K562 (cell line): ENCODE measurements at regions not wholly inside any gene's neighbourhood (a gene's known extent, or its start where the extent isn't known, plus 50 kb on each side); places are given as distances from the start of the nearest gene placed in this dataset.

Source experiments
- ATAC-seq: fragments of 200-7000 bp; cut with Tn5 transposase; 3 replicates; pipeline ENCODE4 v1.9.1; 2020; ENCODE audit warnings: moderate library complexity
- BruUV-seq: library from RNA; stranded (reverse); fragments of 400-500 nt; replicated peaks from 2 replicates; lab custom pipeline; 2021; lab: Mats Ljungman, UMichigan
- CTCF ChIA-PET: fragments of 300-600 bp; formaldehyde crosslinking; extraction: SDS; loops from one replicate; lab custom pipeline; 2021; ENCODE audit warnings: low intra/inter-chr PET ratio; lab: Yijun Ruan, JAX
- POLR2A ChIA-PET: fragments of 300-600, 350-650 bp; sonication (Branson Sonifier 250); formaldehyde crosslinking; extraction: SDS; loops from one replicate; lab custom pipeline; 2021; ENCODE audit warnings: antibody characterized with exemption, inconsistent platforms; lab: Yijun Ruan, JAX
- DNase-seq, 4 experiments: peaks; one replicate each; pipeline versions ENCODE4 v3.0.0 to v3.0.0-alpha.2; 2011 to 2018; ENCODE audit warnings: low spot score in 3 of 4, mixed read lengths in 3 of 4; ENCODE audit errors: extremely low read depth in 1 of 4
- FAIRE-seq: peaks from 2 replicates; lab custom pipeline; 2011; peaks lifted over from hg19 to GRCh38; lab: Jason Lieb, UNC
- H2AFZ ChIP-seq: 2 replicates; pipeline ENCODE4 v1.6.0; 2011; ENCODE audit warnings: low read depth, low read length, control low read depth, inconsistent platforms
- H3K27ac ChIP-seq: fragments of 200-600 bp; 3 replicates; pipeline ENCODE4 v1.8.0; 2011; ENCODE audit warnings: low read depth, mild to moderate bottlenecking, control low read depth, inconsistent platforms, low read length, moderate library complexity, mixed read lengths; ENCODE audit errors: extremely low read depth
- H3K27me3 ChIP-seq, 2 experiments: fragments of 300-600 bp in 1 of 2; 2 replicates in 1 of 2; 3 replicates in 1 of 2; pipeline versions ENCODE4 v1.6.0 to v1.8.0; 2011; ENCODE audit warnings: inconsistent platforms in 2 of 2, low read length in 2 of 2, mild to moderate bottlenecking in 1 of 2, mixed read lengths in 1 of 2, moderate library complexity in 1 of 2; ENCODE audit not compliant: control insufficient read depth in 2 of 2, insufficient read depth in 2 of 2
- H3K36me3 ChIP-seq: fragments of 300-600 bp; 3 replicates; pipeline ENCODE4 v1.8.0; 2011; ENCODE audit warnings: mild to moderate bottlenecking, low read length, inconsistent platforms; ENCODE audit not compliant: control insufficient read depth, insufficient read depth
- H3K4me1 ChIP-seq, 2 experiments: fragments of 200-600 bp in 1 of 2; replicated peaks in 1 of 2; 2 replicates in 1 of 2; 3 replicates in 1 of 2; pipeline versions ENCODE4 v1.5.1 to v1.8.0; 2011; ENCODE audit warnings: inconsistent platforms in 2 of 2, low read length in 2 of 2, mild to moderate bottlenecking in 1 of 2, mixed read lengths in 1 of 2, moderate library complexity in 1 of 2; ENCODE audit not compliant: control insufficient read depth in 2 of 2, insufficient read depth in 2 of 2
- H3K4me2 ChIP-seq: 2 replicates; pipeline ENCODE4 v1.6.1; 2011; ENCODE audit warnings: low read length, control low read depth, inconsistent platforms, mixed read lengths; ENCODE audit not compliant: insufficient read depth
- H3K4me3 ChIP-seq: fragments of 200-600 bp; sonication (generic), shearing (Covaris generic); 2 replicates; pipeline ENCODE4 v1.5.1; 2016; ENCODE audit warnings: control low read depth, inconsistent platforms
- H3K79me2 ChIP-seq: fragments of 200-600 bp; 3 replicates; pipeline ENCODE4 v1.8.0; 2011; ENCODE audit warnings: low read length, inconsistent platforms; ENCODE audit not compliant: control insufficient read depth, insufficient read depth
- H3K9ac ChIP-seq, 2 experiments: 2 replicates each; pipeline versions ENCODE4 v1.6.0 to v1.6.1; 2011; ENCODE audit warnings: low read depth in 2 of 2, low read length in 2 of 2, control low read depth in 1 of 2, inconsistent platforms in 1 of 2, mild to moderate bottlenecking in 1 of 2, mixed read lengths in 1 of 2; ENCODE audit not compliant: insufficient read depth in 1 of 2
- H3K9me1 ChIP-seq: one replicate; pipeline ENCODE4 v1.6.0; 2011; ENCODE audit warnings: inconsistent platforms, mild to moderate bottlenecking, low read length, moderate library complexity; ENCODE audit not compliant: control insufficient read depth, insufficient read depth
- H3K9me3 ChIP-seq: replicated peaks from 2 replicates; pipeline ENCODE4 v1.5.1; 2011; ENCODE audit warnings: low read depth, low read length, inconsistent platforms; ENCODE audit not compliant: control insufficient read depth, insufficient read depth
- H4K20me1 ChIP-seq: replicated peaks from 2 replicates; pipeline ENCODE4 v1.6.1; 2011; ENCODE audit warnings: low read length, inconsistent platforms, mixed read lengths; ENCODE audit not compliant: control insufficient read depth, insufficient read depth
- BRF1 ChIP-seq: IDR thresholded peaks from 3 replicates; pipeline ENCODE4 v1.6.1; 2011; ENCODE audit warnings: borderline replicate concordance, mild to moderate bottlenecking; ENCODE audit not compliant: insufficient read length; ENCODE audit errors: extremely low read depth
- CTCFL ChIP-seq: IDR thresholded peaks from 2 replicates; pipeline ENCODE4 v1.6.1; 2011; ENCODE audit warnings: borderline replicate concordance, low read depth, mild to moderate bottlenecking, moderate library complexity, low read length; ENCODE audit not compliant: insufficient read depth, poor library complexity, severe bottlenecking
- E2F4 ChIP-seq: sonication (generic); formaldehyde crosslinking; IDR thresholded peaks from 2 replicates; pipeline ENCODE4 v1.8.0; 2022; ENCODE audit warnings: mild to moderate bottlenecking, low read depth, missing genetic modification reagents
- HDAC6 ChIP-seq: IDR thresholded peaks from 2 replicates; pipeline ENCODE4 v1.6.1; 2012; ENCODE audit warnings: low read depth, mild to moderate bottlenecking, control low read depth, inconsistent platforms, low read length, moderate library complexity
- MAFF ChIP-seq: IDR thresholded peaks from 2 replicates; pipeline ENCODE4 v1.6.1; 2012; ENCODE audit warnings: low read length, improper control_type of control experiment
- MTF1 ChIP-seq: fragments of 250-450 bp; sonication (Bioruptor Pico); IDR thresholded peaks from 2 replicates; pipeline ENCODE4 v1.9.0; 2021; ENCODE audit warnings: moderate library complexity, mild to moderate bottlenecking, inconsistent platforms, borderline replicate concordance
- MYBL2 ChIP-seq, 2 experiments: fragments of 450-650 bp in 1 of 2; sonication (generic) in 1 of 2; formaldehyde crosslinking in 1 of 2; IDR thresholded peaks; 2 replicates each; pipeline versions ENCODE4 v1.6.1 to v1.8.1; 2017 to 2022; ENCODE audit warnings: borderline replicate concordance in 1 of 2, inconsistent platforms in 1 of 2, low read depth in 1 of 2, mild to moderate bottlenecking in 1 of 2, missing genetic modification reagents in 1 of 2, moderate library complexity in 1 of 2
- THRAP3 ChIP-seq: fragments of 450-650 bp; IDR thresholded peaks from 2 replicates; pipeline ENCODE4 v1.6.1; 2016; ENCODE audit warnings: mild to moderate bottlenecking, inconsistent platforms, borderline replicate concordance
- ZBTB17 ChIP-seq: fragments of 450-650 bp; formaldehyde crosslinking; IDR thresholded peaks from 2 replicates; pipeline ENCODE4 v1.4.0; 2020; ENCODE audit warnings: mild to moderate bottlenecking
- ZNF436 ChIP-seq: fragments of 250-450, 450-650 bp; sonication (Bioruptor Pico); formaldehyde crosslinking; IDR thresholded peaks from 2 replicates; pipeline ENCODE4 v1.7.0; 2020; ENCODE audit warnings: mild to moderate bottlenecking
- ZNF449 ChIP-seq: fragments of 250-450 bp; sonication (Bioruptor Pico); IDR thresholded peaks from 2 replicates; pipeline ENCODE4 v1.8.0; 2022; ENCODE audit warnings: moderate library complexity, mild to moderate bottlenecking, inconsistent platforms
- ZNF518B ChIP-seq: fragments of 250-450 bp; sonication (Bioruptor Pico); IDR thresholded peaks from 2 replicates; pipeline ENCODE4 v1.5.0; 2021; ENCODE audit warnings: mild to moderate bottlenecking, moderate library complexity
- WGBS: fragments of 100-300 bp; shearing (Covaris generic); methylation state at CpG from one replicate; pipeline ENCODE4 v1.1.6; 2016; ENCODE audit warnings: low coverage, mixed read lengths; ENCODE audit not compliant: insufficient coverage; ENCODE audit errors: missing lambda C conversion rate; 5-methylcytosine and 5-hydroxymethylcytosine counted together
- in situ Hi-C: fragments of 300-500 bp; cut with MboI; formaldehyde crosslinking; loops from 4 replicates; pipeline ENCODE4 v1.15.0; 2018; ENCODE audit warnings: inconsistent platforms, mixed read lengths
- intact Hi-C: fragments of 100-400 bp; cut with micrococcal nuclease; formaldehyde crosslinking; loops from 2 replicates; pipeline ENCODE4 v1.14.2; 2022

GRCh38 chr5:118752969-118753368 lies 235.4 kb downstream of the DTWD2 start (continued):
- 0 out of 2 replicates have a peak, but pooled peaks have one; percentile 9 for TF ChIP-seq MAFF

- H3K4me3 ChIP-seq, result no peak overlapping the region
- no peak overlapping the region for H3K27ac ChIP-seq
- FAIRE-seq, result no peak
- intact Hi-C loops (no loop called here), in situ Hi-C loops (no loop called here)
- ChIA-PET POLR2A (no interaction called here), CTCF (no interaction called here)
- 0% methylated on average over 4 of the region's 4 CpGs for WGBS
- H2AFZ ChIP-seq, result no peak overlapping the region
- no peaks in the 10 kb centered on the region for H3K27me3 ChIP-seq
- DNase-seq, result no peak
- H4K20me1 ChIP-seq, result no peaks in the 10 kb centered on the region
- H3K9ac ChIP-seq, result no peak overlapping the region
- no peak for ATAC-seq
- BruUV-seq, result no TSS peak
- no peaks in the 10 kb centered on the region for H3K79me2 ChIP-seq
- H3K9me1 ChIP-seq, result no peaks in the 10 kb centered on the region
- no peaks in the 10 kb centered on the region for H3K36me3 ChIP-seq
- H3K4me2 ChIP-seq, result no peak overlapping the region
- no peaks in the 10 kb centered on the region for H3K4me1 ChIP-seq
- no peaks in the 10 kb centered on the region for H3K9me3 ChIP-seq
- no peak for TF ChIP-seq E2F4 (CRISPR knock-in tag)
- TF ChIP-seq HDAC6, result no peak
- no peak for TF ChIP-seq ZNF518B
- no peak for TF ChIP-seq CTCFL
- no peak for TF ChIP-seq ZNF449 (CRISPR knock-in tag)
- TF ChIP-seq MYBL2 (IDR thresholded peaks at IDR 0.05; ENCODE audit: low read depth), result no peak
- no peak for TF ChIP-seq MYBL2 (CRISPR knock-in tag; IDR thresholded peaks at IDR 0.05; ENCODE audit: borderline replicate concordance)
- no peak for TF ChIP-seq THRAP3
- TF ChIP-seq BRF1, result no peak
- TF ChIP-seq ZBTB17 (CRISPR knock-in tag), result no peak
- TF ChIP-seq ZNF436 (CRISPR knock-in tag), result no peak
- TF ChIP-seq MTF1 (CRISPR knock-in tag), result no peak
Measured at GRCh38 chr5:118736396-118736795, 252.0 kb downstream of the DTWD2 start.
